Activated CD4-positive, CD25-positive, alpha-beta regulatory T cell treated with anti-CD3 and anti-CD28 coated beads, Interleukin-2, amount 50 U/mL, for 16 hours (primary cell): ENCODE measurements at regions not wholly inside any gene's neighbourhood (a gene's known extent, or its start where the extent isn't known, plus 50 kb on each side); places are given as distances from the start of the nearest gene placed in this dataset.
"Not testable (repeated sequence)": the region's sequence is repeated elsewhere in the genome, so short reads cannot be mapped to it uniquely, and the experiment has no call there.

Experiments
- DNase-seq: peaks from one replicate; pipeline ENCODE4 v3.0.0-alpha.2; 2020; ENCODE audit warnings: low read depth, low spot score

DNA sequence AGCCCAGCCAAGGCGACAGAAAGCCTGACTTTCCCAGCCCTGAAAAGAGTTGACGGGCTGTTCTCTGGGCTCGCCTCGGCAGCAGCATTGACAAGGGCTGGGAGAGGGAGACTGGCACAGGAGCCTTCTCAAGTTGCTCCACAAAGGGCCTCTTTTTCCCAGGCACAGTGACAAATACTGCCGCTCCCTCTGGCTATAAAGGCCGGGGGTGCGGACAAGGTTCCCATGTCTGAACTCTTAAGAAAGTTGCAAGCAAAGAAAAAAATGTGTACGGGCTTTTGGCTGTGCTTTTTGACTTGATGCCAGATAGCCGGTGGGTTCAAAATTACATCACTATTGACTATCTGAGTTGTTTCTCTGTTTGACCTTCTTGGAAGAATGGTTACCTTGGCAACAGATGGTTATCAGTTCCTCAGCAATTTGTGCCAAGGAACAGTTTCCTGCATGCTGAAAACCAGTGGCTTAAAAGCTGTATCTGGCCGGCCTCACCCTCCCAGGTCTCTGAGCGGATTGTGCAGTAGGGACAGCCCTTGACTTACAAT, 115.9 kb upstream of the EEPD1 start:
- DNase-seq: no peak

DNA sequence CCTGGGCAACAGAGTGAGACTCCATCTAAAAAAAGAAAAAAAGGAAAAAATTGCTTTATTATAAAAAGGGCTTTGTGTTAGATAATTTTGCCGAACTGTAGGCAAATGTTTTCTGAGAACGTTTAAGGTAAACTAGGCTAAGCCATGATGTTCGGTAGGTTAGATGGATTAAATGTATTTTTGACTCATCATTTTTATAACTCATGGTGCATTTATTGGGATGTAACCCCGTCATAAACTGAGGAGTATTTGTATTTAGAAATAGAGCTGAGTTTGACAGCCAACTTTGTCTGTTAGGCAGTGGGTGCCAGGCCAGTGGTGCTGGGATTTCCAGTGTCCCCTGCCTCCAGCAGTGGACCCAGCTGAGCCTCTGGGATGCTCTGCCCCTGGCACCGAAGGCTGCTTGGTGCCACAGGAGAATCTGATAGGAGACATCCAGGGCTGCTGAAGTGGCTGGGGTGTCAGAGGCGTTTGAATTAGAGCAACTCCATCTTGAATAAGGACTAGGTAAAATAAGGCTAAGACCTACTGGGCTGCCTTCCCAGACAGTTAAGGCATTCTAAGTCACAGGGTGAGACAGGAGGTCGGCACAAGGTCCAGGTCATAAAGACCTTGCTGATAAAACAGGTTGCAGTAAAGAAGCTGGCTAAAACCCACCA, 114.9 kb upstream of the EEPD1 start:
- no peak for DNase-seq

DNA sequence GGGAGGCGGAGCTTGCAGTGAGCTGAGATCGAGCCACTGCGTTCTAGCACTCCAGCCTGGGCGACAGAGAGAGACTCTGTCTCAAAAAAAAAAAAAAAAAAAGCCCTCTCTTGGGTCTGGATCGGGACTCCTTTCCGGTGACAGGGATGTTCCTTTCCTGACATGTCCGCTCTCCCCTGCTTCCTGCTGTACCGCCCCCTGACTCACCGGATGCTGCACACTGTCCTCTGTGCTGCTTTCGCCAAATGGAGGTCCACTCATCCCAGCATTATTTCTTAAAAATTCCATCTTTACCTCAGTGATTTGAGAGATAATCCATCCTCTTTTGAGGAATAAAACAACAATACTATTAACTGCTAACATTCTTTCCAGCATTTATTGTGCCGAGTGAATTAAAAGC, 113.8 kb upstream of the EEPD1 start:
- DNase-seq: no peak

GRCh38 chr7:36039671-36040070, 113.4 kb upstream of the EEPD1 start:
- no peak for DNase-seq

GRCh38 chr7:36040679-36041078, 112.4 kb upstream of the EEPD1 start:
- DNase-seq: no peak

DNA sequence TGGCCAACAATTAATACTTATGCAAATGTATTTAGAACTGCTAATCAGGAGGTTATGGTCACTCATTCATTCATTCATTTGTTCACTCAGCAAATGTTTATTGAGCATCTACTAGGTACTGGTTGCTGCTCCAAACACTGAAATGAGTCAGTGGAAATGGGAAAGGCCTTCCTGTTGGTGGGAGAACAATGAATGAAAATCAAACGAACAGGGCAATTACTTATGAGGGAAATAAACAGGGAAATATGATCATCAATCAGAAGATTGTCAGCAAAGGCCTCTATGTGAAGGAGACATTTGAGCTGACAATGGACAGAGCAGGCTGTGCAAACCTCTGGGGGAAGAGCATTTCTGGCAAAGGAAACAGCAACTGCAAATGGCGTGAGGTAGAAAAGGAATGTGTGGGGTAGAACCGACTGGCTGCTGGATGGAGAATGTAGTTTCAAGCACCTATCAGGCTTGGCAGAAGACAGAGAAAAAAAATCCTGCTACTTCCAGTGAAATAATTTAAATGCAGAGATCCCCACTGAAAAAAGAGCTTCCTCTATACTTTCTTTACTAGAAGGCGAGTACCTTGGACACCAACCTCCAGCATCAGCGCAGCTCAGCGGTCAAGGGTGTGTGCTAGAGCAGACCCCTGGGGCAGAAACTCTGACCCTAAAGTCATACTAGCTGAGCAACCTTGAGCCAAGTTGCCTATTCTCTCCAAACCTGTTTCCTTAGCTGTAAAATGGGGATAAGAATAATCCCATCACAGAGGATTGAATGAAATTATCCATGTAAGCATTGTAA, 108.8 kb upstream of the EEPD1 start:
- DNase-seq: no peak

- no peak for DNase-seq
Measured at GRCh38 chr7:36045326-36045725, 107.7 kb upstream of the EEPD1 start.

GRCh38 chr7:36045830-36046341, 107.2 kb upstream of the EEPD1 start:
- no peak for DNase-seq

DNA sequence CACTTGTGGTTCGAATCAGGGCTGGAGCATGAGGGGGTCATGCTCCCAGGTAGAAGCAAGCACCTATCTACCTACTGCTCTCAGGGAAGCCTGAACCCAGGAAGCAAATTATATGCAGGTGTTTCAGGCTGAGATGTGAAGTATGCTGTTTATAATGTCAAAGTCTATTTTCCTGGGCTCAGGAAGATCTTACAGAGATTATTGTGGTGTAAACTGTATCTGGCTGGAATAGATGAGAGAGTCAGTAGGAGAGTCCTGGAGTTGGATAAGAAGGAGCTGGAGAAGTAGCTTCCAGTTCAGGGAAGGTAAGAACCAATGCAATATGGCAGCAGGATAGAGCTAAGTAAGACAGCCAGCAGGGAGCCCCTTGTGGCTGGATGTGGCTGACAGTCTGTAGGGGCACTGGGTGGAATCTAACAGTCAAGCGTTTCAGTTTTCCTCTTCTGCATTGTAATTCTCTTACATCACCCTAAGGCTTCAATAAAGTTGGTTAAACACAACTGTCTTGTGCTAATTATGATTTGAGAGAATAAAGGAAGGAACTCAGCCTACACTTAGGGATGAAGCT, 105.9 kb upstream of the EEPD1 start:
- DNase-seq: no peak

- no peak for DNase-seq
Measured at GRCh38 chr7:36048141-36048901, 104.7 kb upstream of the EEPD1 start.

- DNase-seq: no peak
Measured at GRCh38 chr7:36048902-36049240, 104.2 kb upstream of the EEPD1 start.

DNA sequence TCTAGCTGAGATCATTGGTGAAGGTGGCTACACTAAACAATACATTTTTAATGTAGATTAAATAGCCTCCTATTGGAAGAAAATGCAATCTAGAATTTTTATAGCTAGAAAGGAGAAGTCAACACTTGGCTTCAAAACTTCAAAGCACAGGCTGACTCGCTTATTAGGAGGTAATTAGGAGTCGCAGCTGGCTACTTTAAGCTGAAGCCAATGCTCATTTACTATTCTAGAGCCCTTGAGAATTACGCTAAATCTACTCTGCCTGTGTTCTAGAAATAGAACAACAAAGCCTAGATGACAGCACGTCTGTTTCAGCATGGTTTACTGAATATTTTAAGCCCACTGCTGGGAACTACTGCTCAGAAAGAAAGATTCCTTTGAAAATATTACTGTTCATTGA, 101.6 kb upstream of the EEPD1 start:
- DNase-seq: no peak

DNA sequence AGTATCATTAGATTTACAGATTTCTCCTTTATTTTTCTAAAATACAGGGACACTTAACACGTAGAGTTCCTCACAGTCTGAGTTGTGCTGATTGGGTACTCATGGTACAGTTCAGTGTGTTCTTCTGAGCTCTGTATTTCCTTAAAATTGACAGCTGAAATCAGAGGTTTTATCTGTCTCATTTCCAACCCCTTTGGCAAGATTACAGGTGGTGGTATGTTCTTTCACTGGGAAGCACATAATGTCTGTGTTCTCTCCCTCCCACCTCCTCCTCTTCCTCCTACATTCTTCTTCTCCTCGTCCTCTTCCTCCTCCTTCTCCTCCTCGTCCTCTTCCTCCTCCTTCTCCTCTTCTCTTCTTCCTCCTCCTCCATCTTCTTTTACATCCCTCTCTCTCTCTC, 99.5 kb upstream of the EEPD1 start:
- DNase-seq: no peak

- no peak for DNase-seq
Measured at GRCh38 chr7:36054637-36055036, 98.4 kb upstream of the EEPD1 start.

- DNase-seq: no peak
Measured at GRCh38 chr7:36055207-36055606, 97.8 kb upstream of the EEPD1 start.

DNA sequence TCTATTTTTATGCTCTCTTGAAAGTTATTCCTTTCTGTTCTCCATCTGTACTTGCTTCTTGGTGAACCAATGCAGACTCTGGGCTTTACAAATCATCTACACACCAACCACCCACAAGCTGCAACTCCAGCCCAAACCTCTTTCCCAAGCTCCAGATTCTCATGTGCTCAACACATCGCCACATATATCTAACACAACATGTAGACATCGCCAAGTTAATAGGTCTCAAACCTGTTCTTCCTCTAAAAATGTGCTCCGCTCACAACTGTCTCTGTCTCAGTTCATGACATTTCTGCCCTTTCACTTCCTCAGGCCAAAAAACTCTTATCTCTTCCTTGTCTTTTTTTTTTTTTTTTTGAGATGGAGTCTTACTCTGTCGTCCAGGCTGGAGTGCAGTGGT, 95.7 kb upstream of the EEPD1 start:
- no peak for DNase-seq

- no peak for DNase-seq
Measured at GRCh38 chr7:36058020-36058592, 94.9 kb upstream of the EEPD1 start.

GRCh38 chr7:36060388-36060787, 92.7 kb upstream of the EEPD1 start:
- not testable (repeated sequence) for DNase-seq

GRCh38 chr7:36062154-36062815, 90.8 kb upstream of the EEPD1 start:
- no peak for DNase-seq

GRCh38 chr7:36064676-36065075, 88.4 kb upstream of the EEPD1 start:
- DNase-seq: no peak
